GM21528 (cell line): ENCODE measurements at regions not wholly inside any gene's neighbourhood (a gene's known extent, or its start where the extent isn't known, plus 50 kb on each side); places are given as distances from the start of the nearest gene placed in this dataset.
A peak's percentile ranks its signal among the peaks of the same experiment; 100 is the strongest.

Source experiments
- ATAC-seq: cut with Tn5 transposase; IDR thresholded peaks from one replicate; pipeline ENCODE4 v1.9.1; 2021; ENCODE audit warnings: mild to moderate bottlenecking, moderate library complexity; ENCODE audit not compliant: unreplicated experiment, low FRiP score

DNA sequence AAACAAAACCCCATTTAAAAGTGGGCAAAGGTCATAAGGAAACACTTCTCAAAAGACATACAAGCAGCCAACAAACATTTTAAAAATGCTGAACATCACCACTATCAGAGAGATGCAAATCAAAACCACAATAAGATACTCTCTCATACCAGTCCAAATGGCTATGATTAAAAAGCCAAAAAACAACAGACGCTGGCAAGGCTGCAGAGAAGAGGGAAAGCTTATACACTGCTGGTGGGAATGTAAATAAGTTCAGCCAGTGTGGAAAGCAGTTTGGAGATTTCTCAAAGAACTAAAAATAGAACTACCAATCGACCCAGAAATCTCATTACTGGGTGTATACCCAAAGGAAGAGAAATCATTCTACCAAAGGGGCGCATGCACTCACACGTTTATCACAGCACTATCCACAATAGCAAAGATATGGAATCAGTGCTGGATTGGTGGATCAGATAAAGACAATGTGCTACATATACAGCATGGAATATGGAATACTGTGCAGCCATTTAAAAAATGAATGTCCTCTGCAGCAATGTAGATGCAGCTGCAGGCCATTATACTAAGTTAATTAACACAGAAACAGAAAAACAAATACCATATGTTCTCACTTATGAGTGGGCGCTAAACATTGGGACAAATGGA lies 102.1 kb upstream of the DAAM1 start:
- ATAC-seq = no peak

DNA sequence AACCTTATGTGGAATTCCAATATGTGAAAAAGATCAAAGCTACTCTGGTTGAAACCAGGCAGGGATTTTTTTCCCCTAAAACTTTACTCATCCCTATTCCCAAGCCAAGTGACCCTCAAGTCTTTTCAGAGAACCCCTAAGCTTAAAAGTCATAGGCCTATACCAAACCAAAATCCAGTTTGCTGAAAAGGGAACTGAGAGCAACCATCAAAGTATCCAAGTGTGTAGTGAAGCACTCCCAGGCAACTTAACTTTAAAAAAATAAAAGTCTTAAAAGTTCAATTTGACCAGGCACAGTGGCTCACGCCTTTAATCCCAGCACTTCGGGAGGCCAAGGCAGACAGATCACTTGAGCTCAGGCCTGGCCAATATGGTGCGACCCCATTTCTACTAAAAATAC lies 101.2 kb upstream of the DAAM1 start:
- no peak for ATAC-seq

DNA sequence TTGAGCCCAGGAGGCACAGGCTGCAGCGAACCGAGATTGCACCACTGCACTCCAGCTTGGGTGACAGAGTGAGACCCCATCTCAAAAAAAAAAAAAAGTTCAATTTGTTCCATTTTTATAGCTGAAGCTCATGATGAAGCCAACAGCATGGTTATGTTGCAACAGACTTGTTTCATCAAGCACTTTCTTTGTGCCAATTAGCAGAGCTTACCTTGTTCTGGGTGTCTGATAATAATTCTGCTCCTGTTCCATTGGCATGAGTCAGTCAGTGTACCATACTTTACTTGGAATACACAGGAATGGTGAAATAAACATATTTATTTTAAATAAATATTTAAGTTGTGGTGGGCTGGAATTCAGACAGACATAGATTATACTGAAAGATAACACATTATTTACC lies 100.8 kb upstream of the DAAM1 start:
- ATAC-seq = no peak

DNA sequence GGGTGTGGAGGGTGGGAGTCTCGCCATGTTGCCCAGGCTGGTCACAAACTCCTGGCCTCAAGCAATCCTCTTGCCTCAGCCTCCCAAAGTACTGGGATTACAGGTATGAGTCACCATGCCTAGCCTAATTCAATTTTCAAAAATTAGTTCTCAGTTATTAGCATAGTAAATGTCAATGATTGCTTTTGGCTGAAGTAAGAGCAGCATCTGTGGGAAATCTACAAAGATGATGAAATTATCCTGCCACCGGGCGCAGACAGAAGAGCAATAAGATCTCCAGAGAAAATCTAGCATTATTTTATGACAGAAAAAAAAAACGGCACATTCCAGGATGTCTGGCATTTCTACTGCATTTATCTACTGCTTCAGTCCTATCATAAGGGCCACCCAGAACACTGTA lies 97.9 kb upstream of the DAAM1 start:
- no peak for ATAC-seq

DNA sequence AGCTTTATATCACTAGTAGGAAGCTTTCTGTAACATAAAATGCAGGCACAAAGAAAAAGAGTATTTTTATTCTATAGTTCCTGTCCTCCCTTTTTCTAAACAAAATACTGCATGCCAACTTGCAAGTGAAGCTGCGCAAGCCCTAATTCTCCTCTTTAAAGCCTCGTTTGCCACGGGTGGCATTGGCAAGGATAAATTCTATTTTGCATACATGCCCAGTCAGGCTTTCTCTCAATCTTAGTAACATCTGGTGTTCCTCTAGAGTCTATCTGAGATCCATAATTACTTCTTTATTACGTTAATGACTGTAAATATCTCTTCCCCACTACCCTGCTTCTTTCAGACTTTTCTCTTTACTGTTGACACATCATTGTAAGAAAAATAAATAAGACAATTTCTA lies 97.1 kb upstream of the DAAM1 start:
- no peak for ATAC-seq

DNA sequence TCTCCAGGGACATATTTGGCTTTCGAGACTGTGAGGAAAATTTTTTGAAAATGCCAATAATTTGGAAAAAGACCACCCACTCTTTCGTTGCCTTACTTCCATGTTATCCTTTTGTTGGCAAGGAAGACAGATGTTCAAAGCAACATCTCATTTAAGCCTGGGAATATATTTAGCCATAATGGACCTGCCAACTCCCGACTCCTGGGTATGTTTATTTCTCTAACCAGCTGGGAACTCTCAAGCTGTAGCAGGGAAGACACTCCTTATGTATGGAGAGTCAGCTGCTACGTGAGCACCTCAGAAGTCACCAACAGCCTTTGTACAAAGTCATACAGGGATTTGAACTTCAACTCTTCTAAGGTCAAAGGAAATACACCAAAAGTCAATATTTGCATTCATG lies 96.5 kb upstream of the DAAM1 start:
- no peak for ATAC-seq

DNA sequence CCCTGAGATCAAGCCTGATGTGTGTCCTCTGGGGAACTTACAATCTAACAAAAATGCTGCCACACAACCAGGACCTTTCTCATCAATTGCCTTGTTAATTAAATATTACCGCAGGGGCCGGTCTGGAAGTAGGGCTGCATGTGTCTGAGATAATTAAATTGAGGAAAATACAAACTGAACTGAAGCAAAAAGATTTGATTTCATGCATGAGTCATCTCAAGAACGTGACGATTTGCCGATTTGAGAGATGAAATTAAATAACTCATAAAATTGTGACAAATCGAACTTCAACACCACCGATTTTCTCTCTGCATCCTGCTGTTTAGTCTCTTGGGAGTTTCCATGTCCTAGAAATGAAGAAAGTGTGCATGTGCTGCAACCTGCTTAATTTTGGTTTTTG lies 94.6 kb upstream of the DAAM1 start:
- no peak for ATAC-seq

DNA sequence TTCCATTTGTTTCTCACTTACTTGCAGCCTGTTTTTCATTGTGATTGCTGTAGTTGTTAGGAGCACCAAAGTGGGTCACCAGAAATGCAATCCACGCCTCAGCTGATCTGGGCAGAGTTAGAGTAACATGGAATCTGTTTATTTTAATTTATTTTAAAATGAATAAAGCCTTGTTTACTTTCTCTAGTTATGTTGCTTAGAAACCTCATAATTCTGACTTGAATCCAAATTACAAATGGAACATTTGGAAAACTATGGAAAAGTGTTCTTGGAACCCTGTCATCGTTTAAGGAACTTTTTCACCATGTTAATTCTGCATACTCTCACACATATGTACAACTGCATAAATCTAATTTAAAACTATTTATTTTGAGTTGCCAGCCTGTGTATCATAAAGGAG lies 92.2 kb upstream of the DAAM1 start:
- no peak for ATAC-seq

DNA sequence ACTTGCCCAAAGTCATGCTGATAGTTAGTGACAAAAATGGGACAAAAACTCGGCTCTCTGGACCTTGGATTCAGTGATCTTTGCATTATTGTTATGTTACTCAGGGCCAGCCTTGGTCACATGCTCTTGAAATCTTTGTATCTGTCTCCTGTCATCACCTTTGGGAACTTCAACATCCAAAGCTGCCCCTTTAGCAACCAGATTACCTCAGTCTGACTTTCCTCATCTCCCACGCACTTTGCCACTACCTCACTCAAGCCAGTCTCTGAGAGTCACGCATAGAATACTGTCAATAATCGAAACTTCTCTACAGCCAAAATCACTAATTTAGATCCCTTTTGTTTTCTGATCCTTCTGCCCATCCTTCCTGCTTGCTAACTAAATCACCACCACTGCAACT lies 90.8 kb upstream of the DAAM1 start:
- no peak for ATAC-seq

DNA sequence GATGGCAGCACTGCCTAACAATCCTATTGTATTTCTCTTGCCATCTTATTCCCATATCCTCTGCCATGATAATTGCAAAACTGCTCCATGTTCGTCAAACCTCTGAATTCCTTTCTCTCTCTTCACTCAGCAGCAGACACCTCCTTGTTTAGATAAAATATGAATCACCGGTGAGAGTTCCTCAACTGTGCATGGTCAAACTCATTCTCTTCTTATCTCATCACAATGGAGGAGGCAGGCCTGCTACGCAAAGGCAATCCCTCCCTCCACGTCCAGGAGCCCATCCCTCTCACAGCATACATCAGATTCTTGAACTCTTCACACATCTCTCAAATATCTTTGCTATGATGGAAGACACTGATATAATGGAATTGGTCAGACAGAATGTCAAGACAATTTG lies 90.1 kb upstream of the DAAM1 start:
- ATAC-seq = no peak

DNA sequence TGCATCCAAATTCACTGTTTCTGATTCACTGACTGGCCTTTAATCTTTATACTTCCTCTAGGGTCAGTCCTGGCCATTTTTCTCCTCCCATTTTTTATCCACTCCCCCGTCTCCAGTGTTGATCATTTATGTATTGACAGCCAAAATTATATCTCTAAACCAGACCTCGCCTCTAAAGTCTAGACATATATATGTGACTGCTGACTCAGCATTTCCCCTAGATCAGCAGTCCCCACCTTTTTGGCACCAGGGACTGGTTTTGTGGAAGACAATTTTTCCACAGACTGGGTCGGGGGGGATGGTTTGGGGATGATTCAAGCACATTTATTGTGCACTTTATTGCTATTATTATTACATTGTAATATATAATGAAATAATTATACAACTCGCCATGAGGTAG lies 88.3 kb upstream of the DAAM1 start:
- no peak for ATAC-seq

DNA sequence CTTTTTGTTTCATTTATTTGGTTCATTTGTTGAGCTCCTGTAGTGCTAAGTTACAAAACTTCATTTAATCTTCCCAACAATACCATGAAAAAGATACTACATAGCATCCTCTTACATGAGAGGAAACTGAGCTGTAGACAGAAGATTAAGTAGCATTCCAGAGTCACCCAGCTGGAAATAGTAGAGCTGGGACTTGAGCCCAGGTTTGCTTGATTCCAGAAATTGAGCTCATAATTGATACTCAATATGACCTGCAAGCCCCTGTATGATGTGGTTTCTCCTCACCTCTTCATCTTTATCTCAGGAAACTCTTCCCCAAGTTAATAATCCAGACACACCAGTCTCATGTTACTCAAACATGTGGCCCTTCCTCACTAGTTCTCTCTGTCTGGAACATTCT lies 87.0 kb upstream of the DAAM1 start:
- no peak for ATAC-seq

DNA sequence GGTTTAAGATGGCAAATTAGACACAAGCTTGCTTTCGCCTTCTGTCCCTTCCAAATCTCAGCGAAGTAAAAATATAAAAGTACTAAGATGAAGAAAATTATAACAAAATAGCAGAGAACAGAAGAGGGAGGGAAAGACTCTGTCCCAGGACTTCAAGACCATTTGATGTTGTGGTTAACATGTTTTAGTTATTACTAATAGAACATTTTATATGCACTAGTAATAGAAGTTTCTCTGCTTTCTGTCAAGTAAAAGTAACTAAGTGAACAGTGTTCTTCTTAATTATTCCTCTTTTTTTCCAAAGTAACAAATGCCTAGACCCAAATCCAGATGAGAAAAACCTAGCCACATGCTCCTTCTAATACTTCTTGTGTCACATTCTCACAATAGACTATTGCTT lies 85.1 kb upstream of the DAAM1 start:
- no peak for ATAC-seq

DNA sequence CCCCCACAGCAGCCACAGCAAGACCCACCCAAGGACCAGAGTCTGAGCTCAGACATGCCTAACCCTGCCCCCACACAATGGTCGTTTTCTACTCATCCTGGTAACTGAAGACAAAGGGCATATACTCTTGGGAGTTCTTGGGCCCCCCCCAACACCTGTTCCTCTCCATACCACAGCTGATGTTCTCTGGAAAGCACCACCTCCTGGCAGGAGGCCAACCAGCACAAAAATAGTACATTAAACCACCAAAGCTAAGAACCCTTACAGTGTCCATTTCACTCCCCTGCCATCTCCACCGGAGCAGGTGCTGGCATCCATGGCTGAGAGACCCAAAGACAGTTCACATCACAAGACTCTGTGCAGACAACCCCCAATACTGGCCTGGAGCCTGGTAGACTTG lies 80.6 kb upstream of the DAAM1 start:
- ATAC-seq = no peak

DNA sequence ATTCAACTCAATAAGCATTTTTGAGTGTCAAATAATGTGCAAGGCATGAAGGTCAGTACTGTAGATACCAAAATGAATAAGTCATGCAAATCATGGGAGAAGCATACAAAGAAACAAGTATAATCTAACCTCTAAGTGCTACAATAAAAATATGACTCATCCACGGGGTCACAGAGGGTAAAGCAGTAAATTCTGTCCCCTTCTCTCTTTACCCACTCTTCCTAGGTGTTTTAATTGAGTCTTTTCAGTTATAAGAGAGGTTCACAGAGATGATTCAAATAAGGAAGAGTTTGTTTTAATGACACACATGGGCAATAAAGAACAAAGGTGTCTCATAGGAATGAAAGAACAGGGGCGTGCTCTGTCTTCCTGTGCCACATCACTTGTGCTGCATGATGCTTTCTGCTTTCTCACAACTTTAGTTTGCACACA lies 71.5 kb upstream of the DAAM1 start:
- no peak for ATAC-seq

DNA sequence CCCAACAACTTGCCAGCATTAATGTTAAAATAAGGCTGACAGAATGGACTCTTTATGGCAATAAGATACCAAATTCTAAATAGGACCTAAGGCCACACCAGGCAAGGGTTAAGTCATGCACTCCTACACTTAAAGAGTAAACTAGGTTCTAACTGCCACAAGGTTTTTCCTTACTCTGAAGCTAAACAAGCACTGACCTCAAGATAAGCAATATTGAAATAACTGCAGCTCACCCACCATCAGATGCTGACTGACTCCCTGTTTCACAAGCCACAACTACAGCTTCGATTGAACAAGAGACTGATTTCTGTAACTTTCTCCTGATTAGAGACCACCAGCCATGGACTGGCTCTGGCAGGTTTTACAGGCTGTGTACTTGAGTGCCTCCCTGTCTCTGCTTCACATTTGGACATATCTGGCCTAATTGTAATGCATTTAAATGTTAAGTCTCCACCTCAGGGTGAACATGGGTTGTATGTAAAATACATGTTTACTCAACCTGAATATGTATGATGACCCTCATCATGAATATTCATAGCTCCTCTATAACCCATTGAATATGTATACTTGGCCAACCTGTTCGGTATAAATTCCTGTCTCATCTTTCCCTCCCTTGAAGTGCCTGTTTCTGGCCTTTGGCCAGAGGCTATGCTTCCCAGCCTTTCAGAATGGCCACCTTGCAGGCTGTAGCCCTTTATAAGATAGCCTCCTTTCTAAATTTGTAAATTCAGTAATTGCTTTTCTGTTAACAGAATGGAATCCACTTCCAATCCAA lies 70.5 kb upstream of the DAAM1 start:
- ATAC-seq = no peak

DNA sequence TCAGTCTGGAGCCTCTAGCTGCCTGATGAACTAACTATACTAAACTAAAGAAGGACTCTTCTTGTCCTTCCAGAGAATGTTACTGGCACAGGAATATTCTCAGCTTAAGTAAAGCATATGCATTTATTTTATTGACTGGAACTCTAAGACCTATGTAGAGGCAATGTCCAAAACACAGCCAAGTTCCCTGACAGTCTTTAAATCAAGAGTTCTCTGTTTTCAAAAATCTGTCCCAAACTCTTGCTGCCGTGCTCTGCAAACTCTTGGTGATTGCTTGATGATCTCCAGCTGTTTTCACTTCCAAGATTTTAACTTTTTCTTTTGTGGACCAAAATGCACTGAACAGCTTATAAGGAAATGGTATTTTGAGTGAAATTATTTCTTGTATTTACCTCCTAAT lies 67.5 kb upstream of the DAAM1 start:
- ATAC-seq = no peak

DNA sequence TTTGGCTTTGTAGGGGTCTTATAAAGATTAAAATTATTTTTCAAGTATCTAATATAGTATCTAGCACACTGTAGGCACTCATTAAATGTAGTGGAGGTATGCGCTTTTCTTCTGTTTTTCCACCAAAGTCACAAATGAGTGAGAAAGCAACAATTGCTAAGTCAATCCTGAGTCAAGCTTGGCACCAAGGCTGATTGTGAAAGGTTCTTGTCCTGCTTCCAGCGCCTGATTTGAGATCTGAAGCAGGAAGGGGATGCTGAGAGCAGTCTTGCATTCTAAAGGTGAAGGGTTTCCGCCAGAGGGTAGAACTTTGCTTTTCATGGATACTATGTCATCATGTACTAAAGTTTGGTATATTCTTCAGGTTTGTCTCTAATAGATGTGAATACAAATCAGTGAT lies 64.9 kb upstream of the DAAM1 start:
- ATAC-seq = no peak

DNA sequence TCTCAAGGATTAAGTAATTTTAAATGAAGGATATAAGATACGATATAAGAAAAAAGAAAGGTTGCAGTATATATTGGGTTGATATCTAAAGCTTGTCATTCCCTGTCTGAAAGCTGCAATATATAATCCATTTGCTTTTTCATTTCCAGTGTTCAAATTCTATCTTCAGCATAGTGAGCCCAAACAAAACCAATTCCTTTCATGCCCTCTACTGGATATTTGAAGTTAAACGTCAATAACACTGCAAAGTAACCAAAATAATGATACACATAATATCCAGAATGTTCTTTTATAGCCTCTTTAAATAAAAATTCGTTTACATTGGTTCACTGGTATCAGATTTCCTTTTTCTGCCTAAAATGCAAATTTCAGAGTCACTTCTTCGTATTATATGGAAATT lies 64.5 kb upstream of the DAAM1 start:
- ATAC-seq = no peak

DNA sequence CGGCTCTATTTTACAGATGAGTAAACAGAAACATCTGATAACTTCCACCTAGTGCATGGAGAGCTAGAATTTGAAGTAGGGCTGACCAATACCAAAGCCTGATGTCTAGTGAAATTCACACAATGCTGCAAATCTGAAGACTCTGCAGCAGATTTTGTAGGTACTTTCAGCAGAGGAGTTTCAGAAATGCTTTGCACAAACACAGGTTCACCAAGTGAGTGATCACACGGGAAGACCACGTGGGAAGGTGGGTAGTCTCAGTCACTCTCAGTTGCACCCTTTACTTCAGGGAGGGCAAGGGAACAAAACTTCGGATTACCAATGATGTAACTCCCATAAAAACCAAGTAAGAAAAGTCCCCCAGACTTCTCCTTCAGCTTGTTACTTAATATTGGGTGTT lies 63.3 kb upstream of the DAAM1 start:
- ATAC-seq = no peak

DNA sequence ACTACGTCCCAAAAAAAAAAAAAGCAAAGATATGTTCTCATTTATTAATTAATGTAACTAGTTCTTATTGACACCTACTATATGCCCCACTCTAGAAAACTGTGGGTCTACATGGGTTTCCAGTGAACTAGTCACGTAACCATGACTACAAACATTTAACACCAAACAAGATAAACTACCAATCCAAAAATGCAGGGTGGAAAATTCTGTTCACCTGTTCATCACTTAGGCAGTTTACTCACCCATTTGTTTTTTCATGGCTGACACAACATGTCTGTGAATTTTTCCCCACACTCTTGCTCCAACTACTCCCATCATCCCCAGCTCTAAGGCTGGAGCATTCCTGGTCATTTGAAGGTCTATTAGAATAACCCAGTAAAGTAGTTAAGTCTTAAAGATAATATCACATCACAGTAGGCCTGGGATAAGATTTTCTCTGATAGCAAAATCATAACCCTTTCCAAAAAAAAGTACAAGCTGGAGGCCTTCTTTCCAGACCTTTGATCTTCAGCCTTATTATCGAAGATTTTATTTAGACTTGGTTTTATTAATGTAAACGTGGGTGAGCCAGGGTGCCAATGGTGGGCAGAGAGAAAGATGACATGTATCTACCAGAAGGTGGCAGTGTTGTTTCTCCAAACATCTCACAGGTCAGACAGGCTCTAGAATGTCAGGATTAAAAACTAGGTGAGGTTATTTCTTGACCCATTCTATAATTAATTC lies 61.6 kb upstream of the DAAM1 start:
- peak; percentile 73 for ATAC-seq

DNA sequence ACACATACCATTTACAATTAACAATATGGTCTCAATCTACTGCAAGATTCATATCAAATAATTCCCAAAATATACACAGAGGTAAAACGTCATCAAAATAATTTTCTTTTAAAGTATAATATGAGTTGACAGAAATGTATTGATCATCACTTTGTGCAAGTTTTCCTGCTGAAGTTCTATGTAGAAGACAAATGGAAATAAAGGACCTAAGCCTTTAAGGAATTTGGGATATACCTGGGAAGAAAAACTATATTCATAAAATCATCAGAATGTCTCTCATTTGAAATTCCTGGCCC lies 61.1 kb upstream of the DAAM1 start:
- ATAC-seq = no peak
